Subcutaneous abdominal adipose tissue (tissue), 5 donors: ENCODE measurements at regions not wholly inside any gene's neighbourhood (a gene's known extent, or its start where the extent isn't known, plus 50 kb on each side); places are given as distances from the start of the nearest gene placed in this dataset.

Source experiments
- H3K27ac ChIP-seq: one replicate; pipeline ENCODE4 v1.7.0; 2013; ENCODE audit warnings: low read depth, mild to moderate bottlenecking, inconsistent platforms, low read length, moderate library complexity
- H3K27me3 ChIP-seq, 5 donors: one replicate each; pipeline ENCODE4 v1.7.0; 2013; ENCODE audit warnings: low read length in 5 of 5, inconsistent platforms in 1 of 5; ENCODE audit not compliant: control insufficient read depth in 5 of 5, insufficient read depth in 4 of 5
- H3K36me3 ChIP-seq, 5 donors: one replicate each; pipeline ENCODE4 v1.7.0; 2013; ENCODE audit warnings: low read length in 5 of 5; ENCODE audit not compliant: control insufficient read depth in 5 of 5, insufficient read depth in 5 of 5
- H3K4me1 ChIP-seq, 5 donors: one replicate each; pipeline ENCODE4 v1.7.0; 2013; ENCODE audit warnings: low read length in 5 of 5, mild to moderate bottlenecking in 3 of 5, moderate library complexity in 1 of 5; ENCODE audit not compliant: control insufficient read depth in 5 of 5, insufficient read depth in 5 of 5
- H3K4me3 ChIP-seq, 5 donors: one replicate each; pipeline ENCODE4 v1.7.0; 2013; ENCODE audit warnings: low read length in 5 of 5, low read depth in 1 of 5
- H3K9ac ChIP-seq, 5 donors: one replicate each; pipeline ENCODE4 v1.7.0; 2013; ENCODE audit warnings: low read length in 5 of 5, mild to moderate bottlenecking in 4 of 5, moderate library complexity in 3 of 5
- H3K9me3 ChIP-seq, 5 donors: one replicate each; pipeline ENCODE4 v1.7.0; 2013; ENCODE audit warnings: low read length in 5 of 5; ENCODE audit not compliant: control insufficient read depth in 5 of 5
- donor health status: healthy.
- donor health status: healthy.
- donor health status: healthy.
- donor health status: healthy.
- donor health status: healthy.

DNA sequence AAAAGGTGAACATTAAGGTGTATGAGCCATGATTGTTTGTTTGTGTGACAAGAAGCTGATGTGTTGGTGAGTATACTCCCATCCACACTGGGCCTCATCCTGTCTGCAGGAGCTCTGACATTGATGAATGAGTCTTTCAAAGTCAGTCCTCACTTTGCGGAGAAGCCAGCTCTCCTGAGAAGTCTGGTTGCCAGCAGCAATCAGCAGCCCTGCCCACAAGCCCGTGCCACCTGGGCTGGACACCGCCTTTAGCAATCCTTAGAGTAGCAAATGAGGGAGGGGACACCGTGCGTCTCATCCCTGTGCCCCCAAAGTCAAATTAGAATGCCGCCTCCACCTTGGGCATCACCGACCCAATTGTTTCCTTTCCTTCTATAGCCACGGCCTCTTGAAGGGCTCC is 174.8 kb upstream of the NECTIN1 start:
- Histone ChIP-seq H3K9me3 (no peaks in the 10 kb centered on the region), H3K9ac (no peak overlapping the region), H3K4me1 (peaks cover 0 to 5% (median 3%) of the 10 kb centered on the region in 5 donors), H3K4me3 (no peak overlapping the region), H3K27ac (no peak overlapping the region), H3K36me3 (no peaks in the 10 kb centered on the region), H3K27me3 (peaks cover 1 to 13% (median 4%) of the 10 kb centered on the region in 5 donors)

DNA sequence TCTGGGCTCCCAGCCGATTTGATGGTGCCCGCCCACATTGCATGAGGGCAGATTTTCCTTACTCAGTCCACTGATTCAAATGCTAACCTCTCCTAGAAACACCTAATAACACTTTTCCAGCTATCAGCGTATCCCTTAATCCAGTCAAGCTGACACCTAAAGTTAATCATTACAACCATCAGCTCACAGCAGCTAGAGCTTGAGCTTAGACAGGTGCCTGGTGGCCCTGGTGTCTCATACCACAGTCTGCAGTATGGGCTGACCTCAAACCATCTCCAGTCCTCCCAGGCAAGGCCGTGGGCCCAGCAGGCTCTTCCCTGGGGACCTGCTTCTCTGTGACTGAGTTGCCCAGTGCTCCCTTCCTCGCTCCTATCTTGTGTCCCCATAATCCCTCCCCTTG is 174.4 kb upstream of the NECTIN1 start:
- Histone ChIP-seq H3K9ac (no peak overlapping the region), H3K4me3 (no peak overlapping the region), H3K4me1 (peaks cover 0 to 5% (median 3%) of the 10 kb centered on the region in 5 donors), H3K9me3 (no peaks in the 10 kb centered on the region), H3K27me3 (peaks cover 0 to 9% (median 3%) of the 10 kb centered on the region in 5 donors), H3K36me3 (no peaks in the 10 kb centered on the region), H3K27ac (no peak overlapping the region)

DNA sequence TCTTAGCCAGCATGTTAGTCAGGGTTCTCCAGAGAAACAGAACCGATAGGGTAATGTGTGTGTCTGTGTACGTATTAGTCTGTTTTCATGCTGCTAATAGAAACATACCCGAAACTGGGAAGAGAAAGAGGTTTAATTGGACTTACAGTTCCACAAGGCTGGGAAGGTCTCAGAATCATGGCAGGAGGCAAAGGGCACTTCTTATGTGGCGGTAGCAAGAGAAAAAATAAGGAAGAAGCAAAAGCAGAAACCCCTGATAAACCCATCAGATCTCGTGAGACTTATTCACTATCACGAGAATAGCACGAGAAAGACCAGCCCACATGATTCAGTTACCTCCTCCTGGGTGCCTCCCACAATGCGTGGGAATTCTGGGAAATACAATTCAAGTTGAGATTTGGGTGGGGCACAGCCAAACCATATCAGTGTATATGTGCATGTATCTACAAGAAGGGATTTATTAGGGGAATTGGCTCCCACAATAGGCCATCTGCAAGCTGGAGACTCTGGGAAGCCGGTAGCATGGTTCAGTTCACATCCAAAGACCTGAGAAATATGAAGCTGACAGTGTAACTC is 173.7 kb upstream of the NECTIN1 start:
- Histone ChIP-seq H3K4me3 (no peak overlapping the region), H3K36me3 (no peaks in the 10 kb centered on the region), H3K27ac (no peak overlapping the region), H3K27me3 (peaks cover 0 to 7% (median 3%) of the 10 kb centered on the region in 5 donors), H3K9ac (no peak overlapping the region), H3K9me3 (no peaks in the 10 kb centered on the region), H3K4me1 (peaks cover 0 to 5% (median 3%) of the 10 kb centered on the region in 5 donors)

DNA sequence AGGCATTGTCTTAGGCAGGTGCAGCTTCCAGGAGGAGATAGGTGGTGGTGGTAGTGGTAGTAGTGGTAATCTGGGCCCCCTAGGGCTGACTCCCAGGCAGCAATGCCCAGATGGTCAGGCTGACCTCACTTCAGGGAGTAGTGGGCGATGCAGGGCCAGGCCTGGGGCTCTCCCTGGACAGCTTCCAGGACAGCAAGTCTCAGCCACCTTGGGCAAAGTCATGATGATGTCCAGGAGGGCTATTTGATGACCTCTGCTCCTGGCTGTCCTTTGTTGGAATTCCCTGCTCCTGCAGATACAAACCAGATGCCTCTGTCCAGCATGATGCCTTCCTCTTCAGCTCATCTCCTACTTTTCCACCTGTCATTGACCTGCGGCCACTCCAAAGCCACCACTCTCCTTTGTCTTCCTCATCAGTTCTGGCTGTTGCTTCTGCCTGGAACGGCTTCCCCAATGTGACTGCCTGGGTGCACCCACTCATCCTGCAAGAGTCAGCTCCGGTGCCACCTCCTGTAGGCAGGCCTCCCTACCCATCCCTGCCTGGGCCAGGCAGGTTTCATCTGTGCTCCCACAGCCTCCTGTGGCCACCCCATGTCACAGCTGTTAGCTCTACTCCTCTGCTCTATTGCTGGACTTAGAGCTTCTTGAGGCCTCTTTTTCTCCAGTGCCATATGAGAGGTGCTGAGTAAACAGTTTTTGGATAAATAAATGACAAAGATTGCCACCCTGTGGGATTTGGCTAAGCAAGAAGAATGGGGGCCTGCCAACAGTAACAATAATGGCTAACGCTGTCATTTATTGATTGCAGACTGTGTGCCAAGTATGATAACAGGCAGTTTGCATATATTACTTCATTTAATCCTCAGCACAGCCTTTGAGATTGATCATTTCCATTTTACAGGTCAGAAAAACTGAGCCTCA is 172.9 kb upstream of the NECTIN1 start:
- H3K4me1 ChIP-seq: peaks cover 0 to 3% (median 0%) of the 10 kb centered on the region in 5 donors
- no peak overlapping the region for H3K9ac ChIP-seq
- no peak overlapping the region for H3K4me3 ChIP-seq
- no peaks in the 10 kb centered on the region for H3K36me3 ChIP-seq
- H3K27ac ChIP-seq: no peak overlapping the region
- H3K27me3 ChIP-seq: peaks cover 0 to 7% (median 0%) of the 10 kb centered on the region in 5 donors
- H3K9me3 ChIP-seq: no peaks in the 10 kb centered on the region

DNA sequence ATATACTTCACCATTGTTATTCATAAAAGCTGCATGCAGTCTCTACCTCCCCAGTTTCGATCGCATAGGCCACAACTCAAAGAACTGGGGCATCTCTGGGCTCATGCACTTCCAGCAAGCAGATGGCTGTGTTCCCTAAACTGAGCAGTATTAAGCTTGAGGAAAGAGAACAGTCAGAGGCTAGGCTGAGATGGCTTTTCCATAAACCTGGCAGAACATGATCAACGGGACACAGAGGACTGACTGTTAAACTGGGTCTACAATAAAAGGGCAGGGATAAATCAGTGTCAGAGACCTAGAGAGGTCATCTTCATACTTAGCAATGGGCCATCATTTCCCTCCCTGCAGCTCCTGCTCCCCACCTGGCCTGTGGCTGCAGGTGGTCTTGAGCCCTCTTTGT is 171.0 kb upstream of the NECTIN1 start:
- H3K9me3 ChIP-seq: no peaks in the 10 kb centered on the region
- H3K27me3 ChIP-seq: peaks cover 0 to 5% (median 3%) of the 10 kb centered on the region in 5 donors
- no peak overlapping the region for H3K9ac ChIP-seq
- no peak overlapping the region for H3K4me3 ChIP-seq
- no peaks in the 10 kb centered on the region for H3K36me3 ChIP-seq
- H3K27ac ChIP-seq: no peak overlapping the region
- H3K4me1 ChIP-seq: peaks cover 0 to 3% (median 0%) of the 10 kb centered on the region in 5 donors

DNA sequence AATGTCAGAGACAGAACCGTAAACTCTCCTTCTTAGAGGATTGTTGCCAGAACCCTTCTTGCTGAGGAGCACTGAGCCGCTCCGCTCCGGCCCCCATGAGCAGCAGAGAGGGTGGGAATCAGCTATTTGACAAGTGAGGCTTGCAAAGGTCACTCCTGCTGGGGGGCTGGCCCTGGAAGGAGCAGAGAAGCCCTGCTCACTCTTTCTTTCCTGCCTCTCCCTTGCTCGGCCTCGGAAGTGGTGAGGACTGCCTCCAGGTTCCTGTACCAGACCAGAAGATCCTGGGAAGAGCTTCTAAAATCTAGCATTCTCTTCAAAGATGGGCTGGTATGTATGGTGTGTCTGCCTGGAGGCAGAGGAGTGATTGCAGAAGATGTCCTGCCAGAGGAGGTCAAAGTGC is 168.6 kb upstream of the NECTIN1 start:
- H3K4me1 ChIP-seq: no peaks in the 10 kb centered on the region
- peaks cover 0 to 15% (median 0%) of the 10 kb centered on the region in 5 donors for H3K27me3 ChIP-seq
- H3K36me3 ChIP-seq: no peaks in the 10 kb centered on the region
- H3K4me3 ChIP-seq: no peak overlapping the region
- H3K27ac ChIP-seq: no peak overlapping the region
- no peak overlapping the region for H3K9ac ChIP-seq
- no peaks in the 10 kb centered on the region for H3K9me3 ChIP-seq

DNA sequence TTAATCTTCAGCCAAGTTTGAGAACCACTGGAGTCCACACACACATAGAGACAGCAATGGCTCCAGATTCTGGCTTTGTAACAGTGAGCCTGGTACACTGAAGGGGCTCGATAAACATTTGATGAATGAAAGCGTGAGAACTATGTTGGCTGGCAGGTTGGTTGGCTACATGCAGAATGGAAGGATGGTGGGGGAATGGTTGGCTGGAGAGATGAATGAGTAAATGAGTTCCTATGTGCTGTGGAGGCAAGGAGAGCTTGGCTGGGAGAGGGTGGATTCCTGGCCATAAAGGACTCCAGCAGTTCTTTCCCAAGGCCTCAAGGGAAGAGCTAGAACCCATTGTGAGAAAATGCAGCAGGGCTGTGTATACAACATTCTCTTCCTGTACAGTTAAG is 168.0 kb upstream of the NECTIN1 start:
- no peak overlapping the region for H3K9ac ChIP-seq
- no peak overlapping the region for H3K27ac ChIP-seq
- H3K27me3 ChIP-seq: peaks cover 0 to 13% (median 5%) of the 10 kb centered on the region in 5 donors
- H3K4me3 ChIP-seq: no peak overlapping the region
- H3K9me3 ChIP-seq: no peaks in the 10 kb centered on the region
- H3K36me3 ChIP-seq: no peaks in the 10 kb centered on the region
- no peaks in the 10 kb centered on the region for H3K4me1 ChIP-seq

DNA sequence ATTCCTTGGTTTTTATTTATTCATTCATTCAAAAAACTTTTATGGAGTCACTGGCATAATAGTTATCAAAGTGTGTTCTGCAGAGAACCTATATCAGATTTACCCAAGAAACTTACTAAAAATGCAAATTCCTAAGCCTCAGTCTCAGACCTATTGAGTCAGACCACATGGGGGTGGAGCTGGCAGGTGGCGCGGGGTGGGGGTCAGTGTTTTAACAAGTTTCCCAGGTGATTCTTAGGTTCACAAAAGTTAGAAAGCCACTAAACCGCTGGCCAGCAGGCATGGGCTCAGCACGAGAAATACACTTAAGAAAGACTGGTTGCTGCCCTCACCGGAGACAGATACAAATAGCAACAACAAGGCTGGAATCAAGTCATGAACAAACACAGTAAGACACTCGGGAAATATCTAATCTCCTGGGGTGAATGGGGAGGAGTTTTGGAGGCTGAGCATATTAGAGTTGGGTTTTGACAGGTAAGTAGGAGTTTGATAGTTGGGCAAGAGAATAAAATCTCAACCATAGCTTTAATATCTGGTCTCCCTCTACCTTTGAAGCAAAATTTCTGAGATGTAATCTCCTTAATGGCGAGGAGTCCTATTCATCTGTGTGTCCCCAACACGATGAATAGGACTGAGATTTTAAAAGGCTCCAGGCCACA is 167.5 kb upstream of the NECTIN1 start:
- H3K4me1 ChIP-seq: no peaks in the 10 kb centered on the region
- H3K27me3 ChIP-seq: peaks cover 2 to 17% (median 9%) of the 10 kb centered on the region in 5 donors
- H3K4me3 ChIP-seq: no peak overlapping the region
- H3K36me3 ChIP-seq: no peaks in the 10 kb centered on the region
- no peak overlapping the region for H3K9ac ChIP-seq
- H3K9me3 ChIP-seq: no peaks in the 10 kb centered on the region
- no peak overlapping the region for H3K27ac ChIP-seq

DNA sequence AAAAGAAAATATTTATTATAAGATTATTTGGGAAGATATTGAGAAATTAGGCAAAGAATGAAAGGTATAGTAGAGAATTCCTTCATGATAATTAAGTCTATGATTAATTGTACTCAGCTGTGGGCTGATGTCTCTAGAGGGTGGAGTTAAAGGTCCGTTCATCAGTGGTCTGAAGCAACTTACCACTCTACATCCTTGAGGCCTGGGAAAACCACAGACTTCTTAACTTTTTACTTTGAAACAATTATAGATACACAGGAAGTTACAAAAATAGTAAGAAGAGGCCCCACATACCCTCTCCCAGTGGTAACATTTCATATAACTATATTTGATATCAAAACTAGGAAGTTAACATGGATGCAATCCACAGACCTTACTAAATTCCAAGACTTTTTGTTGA is 167.0 kb upstream of the NECTIN1 start:
- H3K4me3 ChIP-seq: no peak overlapping the region
- H3K4me1 ChIP-seq: no peaks in the 10 kb centered on the region
- H3K36me3 ChIP-seq: no peaks in the 10 kb centered on the region
- H3K27ac ChIP-seq: no peak overlapping the region
- H3K27me3 ChIP-seq: peaks cover 4 to 21% (median 11%) of the 10 kb centered on the region in 5 donors
- H3K9me3 ChIP-seq: no peaks in the 10 kb centered on the region
- no peak overlapping the region for H3K9ac ChIP-seq

DNA sequence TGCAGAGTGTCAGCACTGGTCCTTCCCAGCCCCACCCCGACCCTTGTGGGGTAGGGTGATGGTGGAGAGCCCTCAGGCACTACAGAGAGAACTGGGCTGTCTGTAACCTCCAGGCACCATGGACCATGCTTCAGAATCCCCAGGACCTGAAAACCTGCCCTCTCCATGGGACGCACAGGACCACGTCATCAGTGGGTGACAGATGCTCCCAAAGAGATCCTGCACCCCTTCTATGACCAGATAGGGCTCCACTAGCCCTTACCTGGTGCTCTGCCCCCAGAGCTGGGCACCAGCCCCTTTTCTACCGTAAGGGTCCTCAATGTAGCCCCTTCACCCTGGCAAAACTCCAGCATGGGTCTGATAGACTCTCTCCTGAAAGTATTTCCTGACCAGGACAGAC is 165.9 kb upstream of the NECTIN1 start:
- H3K27me3 ChIP-seq: peaks cover 4 to 26% (median 14%) of the 10 kb centered on the region in 5 donors
- H3K4me1 ChIP-seq: no peaks in the 10 kb centered on the region
- H3K27ac ChIP-seq: no peak overlapping the region
- no peaks in the 10 kb centered on the region for H3K36me3 ChIP-seq
- H3K4me3 ChIP-seq: no peak overlapping the region
- H3K9me3 ChIP-seq: no peaks in the 10 kb centered on the region
- H3K9ac ChIP-seq: no peak overlapping the region
